ENCODE measurements at regions not wholly inside any gene's neighbourhood (a gene's known extent, or its start where the extent isn't known, plus 50 kb on each side); places are given as distances from the start of the nearest gene placed in this dataset.

DNA sequence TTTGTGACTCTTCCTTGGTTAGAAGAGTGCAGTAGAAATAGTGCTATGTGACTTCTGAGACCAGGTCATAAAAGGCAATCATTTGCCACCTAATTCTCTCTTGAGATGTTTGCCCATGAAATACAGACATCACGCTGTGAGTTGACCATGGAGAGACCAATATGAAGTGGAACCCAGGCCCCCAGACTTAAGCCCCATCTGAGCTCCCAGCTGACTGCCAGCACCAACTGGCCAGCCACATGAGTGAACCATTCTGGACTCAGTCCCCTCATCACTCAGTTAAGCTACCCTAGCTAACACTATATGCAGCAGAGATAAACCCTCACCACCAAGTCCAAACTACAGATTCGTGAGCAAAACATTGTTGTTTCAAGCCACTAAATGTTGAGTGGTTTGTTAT lies 60.7 kb upstream of the NIPBL start:
- TF ChIP-seq, protein P1, sequence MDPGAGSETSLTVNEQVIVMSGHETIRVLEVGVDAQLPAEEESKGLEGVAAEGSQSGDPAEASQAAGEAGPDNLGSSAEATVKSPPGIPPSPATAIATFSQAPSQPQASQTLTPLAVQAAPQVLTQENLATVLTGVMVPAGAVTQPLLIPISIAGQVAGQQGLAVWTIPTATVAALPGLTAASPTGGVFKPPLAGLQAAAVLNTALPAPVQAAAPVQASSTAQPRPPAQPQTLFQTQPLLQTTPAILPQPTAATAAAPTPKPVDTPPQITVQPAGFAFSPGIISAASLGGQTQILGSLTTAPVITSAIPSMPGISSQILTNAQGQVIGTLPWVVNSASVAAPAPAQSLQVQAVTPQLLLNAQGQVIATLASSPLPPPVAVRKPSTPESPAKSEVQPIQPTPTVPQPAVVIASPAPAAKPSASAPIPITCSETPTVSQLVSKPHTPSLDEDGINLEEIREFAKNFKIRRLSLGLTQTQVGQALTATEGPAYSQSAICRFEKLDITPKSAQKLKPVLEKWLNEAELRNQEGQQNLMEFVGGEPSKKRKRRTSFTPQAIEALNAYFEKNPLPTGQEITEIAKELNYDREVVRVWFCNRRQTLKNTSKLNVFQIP (CRISPR knock-in tag; IDR thresholded peaks at IDR 0.05; ENCODE audit: borderline replicate concordance, low read depth) = no peak
- TF ChIP-seq, protein P2, sequence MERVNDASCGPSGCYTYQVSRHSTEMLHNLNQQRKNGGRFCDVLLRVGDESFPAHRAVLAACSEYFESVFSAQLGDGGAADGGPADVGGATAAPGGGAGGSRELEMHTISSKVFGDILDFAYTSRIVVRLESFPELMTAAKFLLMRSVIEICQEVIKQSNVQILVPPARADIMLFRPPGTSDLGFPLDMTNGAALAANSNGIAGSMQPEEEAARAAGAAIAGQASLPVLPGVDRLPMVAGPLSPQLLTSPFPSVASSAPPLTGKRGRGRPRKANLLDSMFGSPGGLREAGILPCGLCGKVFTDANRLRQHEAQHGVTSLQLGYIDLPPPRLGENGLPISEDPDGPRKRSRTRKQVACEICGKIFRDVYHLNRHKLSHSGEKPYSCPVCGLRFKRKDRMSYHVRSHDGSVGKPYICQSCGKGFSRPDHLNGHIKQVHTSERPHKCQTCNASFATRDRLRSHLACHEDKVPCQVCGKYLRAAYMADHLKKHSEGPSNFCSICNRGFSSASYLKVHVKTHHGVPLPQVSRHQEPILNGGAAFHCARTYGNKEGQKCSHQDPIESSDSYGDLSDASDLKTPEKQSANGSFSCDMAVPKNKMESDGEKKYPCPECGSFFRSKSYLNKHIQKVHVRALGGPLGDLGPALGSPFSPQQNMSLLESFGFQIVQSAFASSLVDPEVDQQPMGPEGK (CRISPR knock-in tag; IDR thresholded peaks at IDR 0.05; ENCODE audit: borderline replicate concordance) = no peak
- TF ChIP-seq, protein P3, sequence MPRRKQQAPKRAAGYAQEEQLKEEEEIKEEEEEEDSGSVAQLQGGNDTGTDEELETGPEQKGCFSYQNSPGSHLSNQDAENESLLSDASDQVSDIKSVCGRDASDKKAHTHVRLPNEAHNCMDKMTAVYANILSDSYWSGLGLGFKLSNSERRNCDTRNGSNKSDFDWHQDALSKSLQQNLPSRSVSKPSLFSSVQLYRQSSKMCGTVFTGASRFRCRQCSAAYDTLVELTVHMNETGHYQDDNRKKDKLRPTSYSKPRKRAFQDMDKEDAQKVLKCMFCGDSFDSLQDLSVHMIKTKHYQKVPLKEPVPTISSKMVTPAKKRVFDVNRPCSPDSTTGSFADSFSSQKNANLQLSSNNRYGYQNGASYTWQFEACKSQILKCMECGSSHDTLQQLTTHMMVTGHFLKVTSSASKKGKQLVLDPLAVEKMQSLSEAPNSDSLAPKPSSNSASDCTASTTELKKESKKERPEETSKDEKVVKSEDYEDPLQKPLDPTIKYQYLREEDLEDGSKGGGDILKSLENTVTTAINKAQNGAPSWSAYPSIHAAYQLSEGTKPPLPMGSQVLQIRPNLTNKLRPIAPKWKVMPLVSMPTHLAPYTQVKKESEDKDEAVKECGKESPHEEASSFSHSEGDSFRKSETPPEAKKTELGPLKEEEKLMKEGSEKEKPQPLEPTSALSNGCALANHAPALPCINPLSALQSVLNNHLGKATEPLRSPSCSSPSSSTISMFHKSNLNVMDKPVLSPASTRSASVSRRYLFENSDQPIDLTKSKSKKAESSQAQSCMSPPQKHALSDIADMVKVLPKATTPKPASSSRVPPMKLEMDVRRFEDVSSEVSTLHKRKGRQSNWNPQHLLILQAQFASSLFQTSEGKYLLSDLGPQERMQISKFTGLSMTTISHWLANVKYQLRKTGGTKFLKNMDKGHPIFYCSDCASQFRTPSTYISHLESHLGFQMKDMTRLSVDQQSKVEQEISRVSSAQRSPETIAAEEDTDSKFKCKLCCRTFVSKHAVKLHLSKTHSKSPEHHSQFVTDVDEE (CRISPR knock-in tag; IDR thresholded peaks at IDR 0.05) = no peak
- no peak for TF ChIP-seq PPARA (CRISPR knock-in tag; IDR thresholded peaks at IDR 0.05; ENCODE audit: borderline replicate concordance)
- no peak for TF ChIP-seq RARB (CRISPR knock-in tag; IDR thresholded peaks at IDR 0.05)
- no peak for TF ChIP-seq ARNTL (CRISPR knock-in tag; IDR thresholded peaks at IDR 0.05; ENCODE audit: borderline replicate concordance, low read depth)
- no peak for TF ChIP-seq CSDC2 (CRISPR knock-in tag; IDR thresholded peaks at IDR 0.05)
- TF ChIP-seq ZFP3 (CRISPR knock-in tag; IDR thresholded peaks at IDR 0.05) = no peak
- no peak for TF ChIP-seq ZFP30 (CRISPR knock-in tag; IDR thresholded peaks at IDR 0.05)
- TF ChIP-seq ZNF565 (CRISPR knock-in tag; conservative IDR thresholded peaks at IDR 0.05; ENCODE audit: low read depth) = no peak
- TF ChIP-seq, protein P4, sequence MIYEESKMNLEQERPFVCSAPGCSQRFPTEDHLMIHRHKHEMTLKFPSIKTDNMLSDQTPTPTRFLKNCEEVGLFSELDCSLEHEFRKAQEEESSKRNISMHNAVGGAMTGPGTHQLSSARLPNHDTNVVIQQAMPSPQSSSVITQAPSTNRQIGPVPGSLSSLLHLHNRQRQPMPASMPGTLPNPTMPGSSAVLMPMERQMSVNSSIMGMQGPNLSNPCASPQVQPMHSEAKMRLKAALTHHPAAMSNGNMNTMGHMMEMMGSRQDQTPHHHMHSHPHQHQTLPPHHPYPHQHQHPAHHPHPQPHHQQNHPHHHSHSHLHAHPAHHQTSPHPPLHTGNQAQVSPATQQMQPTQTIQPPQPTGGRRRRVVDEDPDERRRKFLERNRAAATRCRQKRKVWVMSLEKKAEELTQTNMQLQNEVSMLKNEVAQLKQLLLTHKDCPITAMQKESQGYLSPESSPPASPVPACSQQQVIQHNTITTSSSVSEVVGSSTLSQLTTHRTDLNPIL (CRISPR knock-in tag; IDR thresholded peaks at IDR 0.05; ENCODE audit: low read depth) = no peak
- TF ChIP-seq ZNF70 (CRISPR knock-in tag; IDR thresholded peaks at IDR 0.05) = no peak

Measured in SK-N-SH treated with all-trans-retinoic acid at 6 μM for 48 hours (cell line).